ENCODE measurements at regions not wholly inside any gene's neighbourhood (a gene's known extent, or its start where the extent isn't known, plus 50 kb on each side); places are given as distances from the start of the nearest gene placed in this dataset.

GRCh38 chr5:85868070-85868469, 749.7 kb upstream of the COX7C start:
- TF ChIP-seq, protein P1, sequence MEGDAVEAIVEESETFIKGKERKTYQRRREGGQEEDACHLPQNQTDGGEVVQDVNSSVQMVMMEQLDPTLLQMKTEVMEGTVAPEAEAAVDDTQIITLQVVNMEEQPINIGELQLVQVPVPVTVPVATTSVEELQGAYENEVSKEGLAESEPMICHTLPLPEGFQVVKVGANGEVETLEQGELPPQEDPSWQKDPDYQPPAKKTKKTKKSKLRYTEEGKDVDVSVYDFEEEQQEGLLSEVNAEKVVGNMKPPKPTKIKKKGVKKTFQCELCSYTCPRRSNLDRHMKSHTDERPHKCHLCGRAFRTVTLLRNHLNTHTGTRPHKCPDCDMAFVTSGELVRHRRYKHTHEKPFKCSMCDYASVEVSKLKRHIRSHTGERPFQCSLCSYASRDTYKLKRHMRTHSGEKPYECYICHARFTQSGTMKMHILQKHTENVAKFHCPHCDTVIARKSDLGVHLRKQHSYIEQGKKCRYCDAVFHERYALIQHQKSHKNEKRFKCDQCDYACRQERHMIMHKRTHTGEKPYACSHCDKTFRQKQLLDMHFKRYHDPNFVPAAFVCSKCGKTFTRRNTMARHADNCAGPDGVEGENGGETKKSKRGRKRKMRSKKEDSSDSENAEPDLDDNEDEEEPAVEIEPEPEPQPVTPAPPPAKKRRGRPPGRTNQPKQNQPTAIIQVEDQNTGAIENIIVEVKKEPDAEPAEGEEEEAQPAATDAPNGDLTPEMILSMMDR (IDR thresholded peaks at IDR 0.05 in 8 of 11, conservative IDR thresholded peaks at IDR 0.05 in 3 of 11), result no peak
- no peak for TF ChIP-seq POLR2A (IDR thresholded peaks at IDR 0.05)
- no peak for TF ChIP-seq POLR2AphosphoS5 (IDR thresholded peaks at IDR 0.05)
- 81 to 85% (median 82%) methylated on average over 5 of the region's 5 CpGs for WGBS, 5 donors
- intact Hi-C loops (cut with DNase I; ENCODE audit: low total_unique reads), result no loop called here

GRCh38 chr5:85893996-85894395, 723.7 kb upstream of the COX7C start:
- no peaks in the 10 kb centered on the region for H3K36me3 ChIP-seq
- 54 to 78% (median 61%) methylated on average over 2 of the region's 2 CpGs for WGBS, 5 donors
- DNase-seq, result no peak
- H3K27me3 ChIP-seq (replicated peaks in 1 of 7), result no peaks in the 10 kb centered on the region
- H3K27ac ChIP-seq, result no peak overlapping the region
- no peaks in the 10 kb centered on the region for H3K4me1 ChIP-seq
- intact Hi-C loops (cut with DNase I; ENCODE audit: low total_unique reads), result no loop called here
- peaks cover 0 to 4% (median 0%) of the 10 kb centered on the region in 8 donors for H3K9me3 ChIP-seq
- TF ChIP-seq, protein P1 (IDR thresholded peaks at IDR 0.05 in 8 of 11, conservative IDR thresholded peaks at IDR 0.05 in 3 of 11), result no peak
- no peak for TF ChIP-seq POLR2A (IDR thresholded peaks at IDR 0.05)
- TF ChIP-seq POLR2AphosphoS5 (IDR thresholded peaks at IDR 0.05), result no peak
- H3K4me3 ChIP-seq, result no peak overlapping the region

More at GRCh38 chr5:85868070-85868469, 749.7 kb upstream of the COX7C start:
- no peak for DNase-seq
- Histone ChIP-seq H3K4me1 (no peaks in the 10 kb centered on the region), H3K27ac (no peak overlapping the region), H3K4me3 (no peak overlapping the region), H3K36me3 (no peaks in the 10 kb centered on the region), H3K9me3 (peaks cover 0 to 5% (median 0%) of the 10 kb centered on the region in 8 donors), H3K27me3 (replicated peaks in 1 of 7) (no peaks in the 10 kb centered on the region)

DNA sequence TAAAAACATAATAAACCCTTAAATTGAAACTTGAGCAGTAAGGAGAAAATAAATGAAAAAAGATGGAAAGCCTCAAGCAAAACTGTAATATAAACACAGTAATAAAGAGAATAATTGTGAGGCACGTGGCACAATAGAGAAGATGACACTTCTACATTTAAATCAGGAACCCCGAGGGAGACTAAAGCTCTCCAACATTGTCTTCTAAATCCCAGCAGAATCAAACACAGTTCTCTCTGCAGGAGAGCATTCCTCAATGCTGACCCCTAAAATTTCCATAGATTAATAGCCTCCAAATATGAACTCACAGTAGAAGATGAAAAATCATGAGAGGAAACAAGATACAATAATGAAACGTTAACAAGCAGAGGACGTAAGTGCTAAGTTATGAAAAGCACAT, 721.2 kb upstream of the COX7C start:
- Histone ChIP-seq H3K4me3 (no peak overlapping the region), H3K9me3 (peaks cover 0 to 4% (median 0%) of the 10 kb centered on the region in 8 donors), H3K4me1 (no peaks in the 10 kb centered on the region), H3K27me3 (replicated peaks in 1 of 7) (no peaks in the 10 kb centered on the region), H3K36me3 (no peaks in the 10 kb centered on the region), H3K27ac (no peak overlapping the region)
- WGBS, 5 donors, result 41 to 68% (median 44%) methylated on average over 4 of the region's 4 CpGs
- no peak for DNase-seq
- intact Hi-C loops (cut with DNase I; ENCODE audit: low total_unique reads), result no loop called here
- TF ChIP-seq, protein P1 (IDR thresholded peaks at IDR 0.05 in 8 of 11, conservative IDR thresholded peaks at IDR 0.05 in 3 of 11), result no peak
- TF ChIP-seq POLR2A (IDR thresholded peaks at IDR 0.05), result no peak
- TF ChIP-seq POLR2AphosphoS5 (IDR thresholded peaks at IDR 0.05), result no peak

GRCh38 chr5:85906460-85906859, 711.3 kb upstream of the COX7C start:
- intact Hi-C loops (cut with DNase I; ENCODE audit: low total_unique reads), result no loop called here
- H3K36me3 ChIP-seq, result no peaks in the 10 kb centered on the region

More at GRCh38 chr5:85906460-85906859, 711.3 kb upstream of the COX7C start:
- H3K4me3 ChIP-seq, result no peak overlapping the region
- DNase-seq, result no peak
- no peaks in the 10 kb centered on the region for H3K4me1 ChIP-seq
- no peaks in the 10 kb centered on the region for H3K27me3 ChIP-seq (replicated peaks in 1 of 7)
- no peak overlapping the region for H3K27ac ChIP-seq
- no peaks in the 10 kb centered on the region for H3K9me3 ChIP-seq
- 38 to 53% (median 43%) methylated on average over 2 of the region's 2 CpGs for WGBS, 5 donors
- TF ChIP-seq, protein P1 (IDR thresholded peaks at IDR 0.05 in 8 of 11, conservative IDR thresholded peaks at IDR 0.05 in 3 of 11), result no peak
- no peak for TF ChIP-seq POLR2AphosphoS5 (IDR thresholded peaks at IDR 0.05)
